ENCODE measurements at regions not wholly inside any gene's neighbourhood (a gene's known extent, or its start where the extent isn't known, plus 50 kb on each side); places are given as distances from the start of the nearest gene placed in this dataset.
A peak's percentile ranks its signal among the peaks of the same experiment; 100 is the strongest.
"Not testable (repeated sequence)": the region's sequence is repeated elsewhere in the genome, so short reads cannot be mapped to it uniquely, and the experiment has no call there.

DNA sequence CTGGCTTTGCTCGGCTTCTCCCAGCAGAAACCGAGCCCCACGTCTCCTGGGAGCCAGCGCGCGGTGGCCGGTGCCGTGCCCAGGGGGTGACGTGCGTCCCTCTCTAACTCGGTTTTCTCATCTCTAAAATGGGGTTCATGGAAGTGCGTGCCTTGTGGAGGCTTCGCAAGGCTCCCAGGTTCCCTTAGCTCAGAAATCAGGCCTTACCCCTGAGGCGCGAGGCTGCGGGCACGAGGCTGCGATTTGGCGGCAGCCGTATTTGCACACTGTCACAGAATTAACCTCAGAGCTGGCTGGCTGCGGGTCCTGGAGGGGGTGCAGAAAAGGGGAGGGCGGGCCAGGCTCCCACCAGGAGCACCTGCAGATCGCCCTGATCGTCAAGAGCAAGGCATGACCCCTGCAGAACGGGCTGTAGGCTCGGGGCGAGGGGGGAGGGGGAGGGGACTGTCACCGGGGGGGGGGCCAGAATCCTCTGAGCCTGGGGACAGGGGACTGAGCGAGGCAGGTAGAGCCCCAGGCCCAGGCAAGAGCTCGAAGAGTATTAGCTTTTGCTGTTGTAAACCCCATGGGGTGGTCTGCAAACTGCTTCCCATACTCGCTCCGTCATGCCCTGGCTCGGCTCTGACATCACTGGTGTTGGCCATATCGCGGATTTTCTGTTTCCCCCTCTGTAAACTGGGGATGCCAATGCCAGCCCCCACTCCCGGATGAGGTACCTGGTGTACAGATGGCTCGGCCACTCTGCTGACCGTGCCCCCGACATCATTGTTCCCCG, 62.2 kb downstream of the CCNE1 start:
- no peak for DNase-seq

DNA sequence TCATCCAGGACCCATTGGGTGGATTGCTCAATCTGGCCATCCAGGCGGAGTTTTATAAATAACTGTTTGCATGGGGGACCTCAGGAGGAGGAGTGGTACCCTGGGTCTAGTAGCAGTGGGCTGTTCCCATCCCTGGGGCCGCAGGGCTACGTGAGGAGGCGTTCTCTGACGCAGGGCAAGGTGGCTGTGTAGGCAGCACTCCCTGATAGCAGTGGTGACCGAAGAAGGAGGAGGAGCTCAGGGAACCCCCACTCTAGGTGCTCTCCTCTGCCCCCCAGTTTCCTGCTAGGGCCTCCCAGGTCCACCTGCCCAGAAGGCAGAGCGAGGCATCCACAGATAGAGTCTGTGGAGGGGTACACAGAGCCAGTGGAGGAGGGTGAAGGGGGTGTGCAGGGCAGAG, 64.1 kb downstream of the CCNE1 start:
- DNase-seq = no peak

DNA sequence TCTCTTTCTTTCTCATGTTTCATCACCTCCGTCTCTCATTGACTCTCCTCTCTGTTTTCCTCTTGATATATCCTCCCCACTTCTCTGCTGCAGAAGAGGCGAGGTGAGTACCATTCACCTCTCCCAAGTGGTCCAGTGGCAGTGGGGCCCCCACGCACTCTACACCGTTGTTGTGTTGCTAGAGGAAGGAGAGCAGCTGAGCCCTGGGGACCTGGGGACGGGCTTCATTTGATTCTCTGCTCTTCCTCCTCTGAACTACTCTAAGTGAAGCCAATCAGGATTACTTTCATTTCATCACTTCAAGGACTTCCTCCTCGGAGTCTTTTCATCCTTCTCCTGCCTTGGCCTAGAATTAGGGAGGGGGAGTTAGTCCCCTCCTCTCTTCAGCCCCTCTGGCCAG, 64.6 kb downstream of the CCNE1 start:
- no peak for DNase-seq

DNA sequence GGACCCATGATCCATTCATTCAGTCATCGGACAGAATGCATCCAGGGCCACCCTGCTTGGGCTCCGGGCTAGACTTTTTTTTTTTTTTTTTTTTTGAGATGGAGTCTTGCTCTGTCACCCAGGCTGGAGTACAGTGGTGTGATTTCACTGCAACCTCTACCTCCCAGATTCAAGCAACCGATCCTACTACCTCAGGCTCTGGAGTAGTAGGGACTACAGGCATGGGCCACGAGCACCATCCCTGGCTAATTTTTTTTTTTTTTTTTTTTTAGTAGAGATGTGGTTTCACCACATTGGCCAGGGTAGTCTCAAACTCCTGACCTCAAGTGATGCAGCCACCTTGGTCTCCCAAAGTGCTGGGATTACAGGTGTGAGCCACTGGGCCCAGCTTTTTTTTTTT, 65.1 kb downstream of the CCNE1 start:
- not testable (repeated sequence) for DNase-seq

DNA sequence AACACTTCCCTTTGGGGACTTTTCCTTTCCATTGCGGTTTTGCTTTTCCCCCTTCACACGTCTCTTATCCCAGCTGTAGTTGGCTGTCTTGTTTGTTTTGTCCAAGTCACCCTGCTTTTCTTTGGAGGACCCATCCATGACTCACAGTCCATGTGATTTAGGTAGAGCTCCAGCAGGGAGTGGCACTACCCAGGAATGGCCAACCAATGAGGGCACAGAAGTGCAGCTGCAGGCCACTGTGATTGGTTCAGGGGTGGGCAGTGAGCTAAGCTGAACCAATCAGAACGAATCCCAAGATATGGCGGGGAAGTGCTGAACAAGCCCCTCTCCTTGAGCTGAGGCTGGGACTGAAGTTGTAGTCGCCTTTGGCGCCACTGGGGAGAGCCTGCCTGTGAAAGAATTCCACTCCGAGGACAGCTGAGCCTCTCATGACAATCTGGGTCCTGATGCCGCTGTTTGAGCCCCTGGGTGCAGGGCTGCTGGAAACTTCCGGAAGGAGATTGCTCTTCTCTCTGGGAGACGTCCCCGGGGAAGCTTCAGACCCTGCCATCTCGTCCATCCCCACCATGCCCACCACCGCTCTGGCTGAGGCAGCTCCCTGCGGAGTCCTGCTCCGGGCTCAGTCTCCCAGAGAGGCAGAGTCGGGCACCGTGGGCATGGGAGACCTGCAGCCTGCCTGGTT, 62.9 kb upstream of the URI1 start:
- DNase-seq = peak; percentile 68

DNA sequence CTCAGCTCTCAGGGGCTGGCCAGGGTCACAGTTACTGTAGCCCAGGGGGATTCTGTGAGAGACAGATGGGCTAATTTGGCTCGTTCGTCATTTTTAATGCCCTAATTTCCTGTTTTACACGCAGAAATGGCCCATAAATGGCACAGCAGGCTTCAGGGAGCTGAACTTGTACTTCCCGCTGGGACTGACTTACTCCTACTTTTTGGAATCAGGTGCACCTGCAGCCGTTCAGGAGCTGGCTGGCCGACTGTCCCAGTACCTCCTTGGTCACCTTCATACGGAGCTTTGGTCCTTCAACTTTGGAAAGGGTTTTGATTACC, 62.4 kb upstream of the URI1 start:
- DNase-seq = no peak

DNA sequence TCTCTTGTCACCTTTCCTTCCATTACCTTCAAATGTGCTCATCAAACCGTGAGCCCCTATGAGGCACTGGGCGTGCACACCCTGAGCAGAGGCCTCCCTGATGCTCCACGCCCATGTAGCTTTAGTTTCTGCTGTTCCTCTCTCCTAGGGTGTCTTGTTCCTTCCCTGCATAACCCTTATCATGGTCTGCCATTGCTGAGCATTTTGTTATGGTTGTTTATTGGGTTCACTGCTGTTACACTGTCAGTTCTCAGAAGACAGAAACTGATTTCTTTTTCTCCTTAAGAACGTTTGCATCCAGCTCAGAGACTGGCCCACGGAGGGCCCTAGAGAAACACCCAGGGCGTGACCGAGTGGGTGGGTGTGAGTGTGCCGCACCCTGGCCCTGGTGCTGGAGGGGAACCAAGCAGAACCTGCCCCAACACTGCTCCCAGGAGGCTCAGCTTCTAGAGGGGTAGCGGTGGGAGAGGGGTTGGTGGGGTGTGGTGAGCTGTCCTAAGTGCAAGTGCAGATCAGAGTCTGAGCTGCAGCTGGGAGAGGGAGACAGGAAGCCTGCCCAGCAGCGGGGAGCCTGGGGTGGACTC, 61.4 kb upstream of the URI1 start:
- DNase-seq = no peak

DNA sequence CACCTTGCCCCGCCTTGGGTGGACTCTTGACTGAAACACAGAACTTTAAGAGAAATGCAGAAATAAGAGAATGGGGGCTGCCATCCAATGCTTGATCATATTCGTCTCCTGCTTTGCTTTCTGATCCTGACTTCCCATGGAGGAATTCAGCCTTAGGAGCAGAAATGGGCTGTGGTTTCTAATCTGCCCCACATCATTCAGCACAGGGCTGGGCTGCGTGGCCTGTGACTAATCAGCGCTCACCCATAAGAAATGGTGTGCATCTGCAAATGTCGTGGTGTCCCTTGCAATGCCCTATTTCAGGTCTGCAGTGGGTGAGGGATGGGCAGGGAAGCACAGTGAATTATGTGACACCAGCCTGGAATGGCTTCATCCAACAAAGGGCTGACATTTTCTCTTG, 60.7 kb upstream of the URI1 start:
- DNase-seq = no peak

DNA sequence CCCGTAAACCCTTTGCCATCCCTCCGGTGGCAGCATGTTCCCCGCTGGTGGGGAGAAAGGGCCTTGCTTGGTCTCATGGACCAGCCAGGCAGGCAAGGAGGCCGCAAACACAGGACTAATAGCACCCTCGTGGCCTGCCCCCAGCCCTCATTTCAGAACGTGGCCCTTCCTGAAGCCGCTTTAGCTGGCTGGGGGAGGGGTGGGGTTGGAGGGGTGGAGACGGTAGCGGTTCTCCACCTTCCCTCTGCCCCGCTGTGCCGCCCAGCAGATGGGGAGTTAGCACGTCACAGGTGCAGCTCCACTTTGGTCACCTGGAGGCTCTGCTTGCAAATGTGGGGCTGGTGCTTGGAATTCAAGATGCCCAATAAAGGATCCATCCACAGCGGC, 59.3 kb upstream of the URI1 start:
- no peak for DNase-seq

DNA sequence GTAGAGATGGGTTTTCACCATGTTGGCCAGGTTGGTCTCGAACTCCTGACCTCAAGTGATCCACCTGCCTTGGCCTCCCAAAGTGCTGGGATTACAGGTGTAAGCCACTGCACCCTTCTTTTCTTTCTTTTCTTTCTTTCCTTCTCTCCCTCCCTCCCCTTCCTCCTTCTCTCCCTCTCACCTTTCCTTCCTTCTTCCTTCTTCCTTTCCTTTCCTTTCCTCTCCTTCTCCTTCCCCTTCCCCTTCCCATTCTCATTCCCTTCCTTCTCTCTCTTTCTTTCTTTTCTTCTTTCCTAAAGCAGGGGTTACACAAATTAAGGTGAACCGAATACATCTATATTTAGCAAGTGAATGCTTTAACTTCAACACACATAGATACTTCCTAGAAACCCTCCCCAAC, 58.0 kb upstream of the URI1 start:
- no peak for DNase-seq

DNA sequence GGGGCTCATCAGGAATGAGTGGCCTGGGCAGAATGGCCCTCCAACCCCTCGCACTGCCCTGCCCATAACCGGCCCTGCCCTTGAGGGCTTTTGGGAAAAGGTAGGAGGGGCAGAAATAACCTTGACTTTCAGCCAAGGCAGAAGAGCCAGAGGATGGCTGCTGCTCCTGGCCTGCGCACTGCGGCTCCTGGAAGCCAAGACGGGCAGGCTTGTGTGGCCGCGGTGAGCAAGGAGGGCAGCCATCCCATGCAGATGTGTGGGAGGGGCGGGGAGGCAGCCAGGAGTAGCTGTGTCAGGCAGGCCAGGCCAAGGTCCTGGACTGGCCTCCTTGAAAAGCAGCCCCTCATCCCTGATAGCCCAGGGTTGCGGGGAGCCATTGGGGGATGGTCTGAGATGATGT, 57.6 kb upstream of the URI1 start:
- DNase-seq = no peak

DNA sequence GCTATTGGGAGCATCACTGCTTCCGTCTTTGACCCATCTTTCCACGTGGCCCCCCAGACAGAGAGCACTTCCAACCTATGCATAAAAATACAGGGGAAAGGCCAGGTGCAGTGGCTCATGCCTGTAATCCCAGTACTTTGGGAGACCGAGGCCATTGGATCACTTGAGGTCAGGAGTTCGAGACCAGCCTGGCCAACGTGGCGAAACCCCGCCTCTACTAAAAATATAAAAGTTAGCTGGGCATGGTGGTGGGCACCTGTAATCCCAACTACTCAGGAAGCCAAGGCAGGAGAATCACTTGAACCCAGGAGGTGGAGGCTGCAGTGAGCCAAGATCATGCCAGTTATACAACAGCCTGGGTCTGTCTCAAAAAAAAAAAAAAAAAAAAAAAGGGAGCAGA, 55.9 kb upstream of the URI1 start:
- DNase-seq = not testable (repeated sequence)

DNA sequence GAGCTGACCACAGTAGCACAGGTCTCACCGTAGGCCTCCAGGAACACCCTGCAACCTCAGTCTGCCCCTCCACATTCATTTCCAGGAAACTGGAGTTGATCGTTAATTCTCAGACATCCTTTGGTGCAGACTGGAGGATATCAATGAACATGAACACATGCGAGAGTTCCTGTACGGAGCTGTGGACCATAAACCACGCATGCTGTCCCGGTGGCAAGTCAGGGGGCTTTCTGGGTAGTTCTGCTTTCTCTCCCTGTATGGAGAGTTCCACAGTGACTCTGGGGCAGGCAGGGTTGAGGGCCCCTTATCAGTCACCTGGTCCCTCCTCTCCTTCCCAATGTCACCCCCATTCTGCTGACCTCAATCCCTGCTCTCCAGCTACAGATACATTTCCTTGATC, 55.5 kb upstream of the URI1 start:
- no peak for DNase-seq

DNA sequence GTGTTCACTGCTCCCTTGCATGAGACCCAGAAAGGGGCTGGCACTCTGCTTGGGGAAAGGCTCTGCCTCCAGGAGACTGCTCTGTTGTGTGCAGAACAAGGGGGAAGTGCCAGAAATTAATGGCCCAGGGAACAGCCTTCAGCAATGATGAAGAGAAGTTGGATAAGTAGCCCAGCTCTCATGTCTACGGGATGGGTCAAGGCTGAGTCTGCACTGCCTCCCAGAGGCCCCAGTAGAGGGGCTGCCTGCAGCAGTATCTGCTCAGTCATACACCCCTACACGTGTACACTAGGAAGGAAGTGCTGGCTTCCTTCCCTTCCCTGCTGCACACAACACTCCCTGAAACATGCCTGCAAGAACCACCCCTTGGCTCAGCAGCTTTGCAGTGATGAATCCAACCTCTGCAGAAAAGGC, 54.6 kb upstream of the URI1 start:
- no peak for DNase-seq

DNA sequence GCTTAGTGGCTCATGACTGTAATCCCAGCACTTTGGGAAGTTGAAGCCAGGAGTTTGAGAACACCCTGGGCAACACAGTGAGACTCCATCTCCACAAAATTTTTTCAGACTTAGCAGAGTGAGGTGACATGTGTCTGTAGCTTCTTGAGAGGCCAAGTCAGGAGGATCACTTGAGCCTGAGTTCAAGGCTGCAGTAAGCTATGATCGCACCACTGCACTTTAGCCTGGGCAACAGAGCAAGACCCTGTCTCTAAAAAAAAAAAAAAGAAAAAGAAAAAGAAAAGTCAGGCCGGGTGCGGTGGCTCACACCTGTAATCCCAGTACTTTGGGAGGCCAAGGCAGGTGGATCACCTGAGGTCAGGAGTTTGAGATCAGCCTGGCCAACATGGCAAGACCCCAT, 54.0 kb upstream of the URI1 start:
- DNase-seq = not testable (repeated sequence)

DNA sequence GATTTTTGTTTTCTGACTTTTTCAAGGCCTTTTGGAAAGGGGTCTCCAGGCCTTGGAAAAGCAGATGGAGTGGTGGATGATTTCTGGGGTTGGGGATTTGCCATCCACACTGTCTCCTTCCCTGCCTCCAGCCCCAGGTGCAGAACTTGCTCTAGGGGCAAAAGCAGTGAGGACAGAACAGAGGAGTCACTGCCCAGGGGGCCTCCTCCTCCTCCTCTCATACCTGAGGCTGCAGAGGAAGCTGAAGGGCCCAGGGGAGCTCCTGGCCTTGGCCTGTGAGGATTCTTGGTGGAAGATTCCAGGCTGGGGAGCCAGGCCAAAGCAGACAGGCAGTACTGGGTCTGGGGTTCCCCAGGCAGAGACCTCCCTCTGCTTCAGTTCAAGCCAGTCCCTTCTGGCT, 52.3 kb upstream of the URI1 start:
- no peak for DNase-seq

DNA sequence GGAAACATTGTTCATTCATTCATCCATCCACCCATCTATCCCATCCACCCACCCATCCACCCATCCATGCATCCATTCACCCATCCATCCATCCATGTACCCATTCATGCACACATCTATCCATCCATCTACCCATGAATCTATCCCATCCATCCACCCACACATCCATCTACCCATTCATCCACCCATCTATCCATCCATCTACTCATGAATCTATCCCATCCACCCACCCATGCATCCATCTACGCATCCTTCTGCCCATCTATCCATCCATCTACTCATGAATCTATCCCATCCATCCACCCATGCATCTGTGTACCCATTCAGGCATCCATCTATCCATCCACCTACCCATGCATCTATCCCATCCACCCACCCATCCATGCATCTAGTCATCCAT, 51.6 kb upstream of the URI1 start:
- DNase-seq = no peak
